Lower lobe of right lung (tissue), 2 donors: ENCODE measurements at regions not wholly inside any gene's neighbourhood (a gene's known extent, or its start where the extent isn't known, plus 50 kb on each side); places are given as distances from the start of the nearest gene placed in this dataset.

ENCODE experiments used
- ATAC-seq, 2 donors: fragments of 200-7000 bp; cut with Tn5 transposase; one replicate each; pipeline ENCODE4 v1.9.1; 2020 to 2022; ENCODE audit warnings: mild to moderate bottlenecking in 2 of 2, moderate library complexity in 2 of 2
- DNase-seq: peaks from one replicate; pipeline ENCODE4 v3.0.0-alpha.2; 2020
- H3K27ac ChIP-seq: fragments of 200-600 bp; one replicate; pipeline ENCODE4 v1.8.0; 2022
- H3K27me3 ChIP-seq: fragments of 200-600 bp; one replicate; pipeline ENCODE4 v1.8.0; 2022; ENCODE audit warnings: low read depth
- H3K36me3 ChIP-seq: fragments of 200-600 bp; one replicate; pipeline ENCODE4 v1.8.0; 2022; ENCODE audit warnings: mild to moderate bottlenecking
- H3K4me1 ChIP-seq: fragments of 200-600 bp; one replicate; pipeline ENCODE4 v1.8.0; 2022
- H3K4me3 ChIP-seq: fragments of 200-600 bp; one replicate; pipeline ENCODE4 v1.8.0; 2022; ENCODE audit warnings: mild to moderate bottlenecking
- H3K9me3 ChIP-seq: fragments of 200-600 bp; one replicate; pipeline ENCODE4 v1.8.0; 2022
- intact Hi-C: fragments of 100-400 bp; cut with DNase I; formaldehyde crosslinking; loops from one replicate; pipeline ENCODE4 v1.11.0; 2022
- TF ChIP-seq, protein P1 (sequence below): fragments of 200-600 bp; IDR thresholded peaks from one replicate; pipeline ENCODE4 v1.8.0; 2022; ENCODE audit warnings: antibody characterized with exemption, mild to moderate bottlenecking
- donor health status: DM: no; HTN: yes; CAD: no; lungs with severe emphysema.

DNA sequence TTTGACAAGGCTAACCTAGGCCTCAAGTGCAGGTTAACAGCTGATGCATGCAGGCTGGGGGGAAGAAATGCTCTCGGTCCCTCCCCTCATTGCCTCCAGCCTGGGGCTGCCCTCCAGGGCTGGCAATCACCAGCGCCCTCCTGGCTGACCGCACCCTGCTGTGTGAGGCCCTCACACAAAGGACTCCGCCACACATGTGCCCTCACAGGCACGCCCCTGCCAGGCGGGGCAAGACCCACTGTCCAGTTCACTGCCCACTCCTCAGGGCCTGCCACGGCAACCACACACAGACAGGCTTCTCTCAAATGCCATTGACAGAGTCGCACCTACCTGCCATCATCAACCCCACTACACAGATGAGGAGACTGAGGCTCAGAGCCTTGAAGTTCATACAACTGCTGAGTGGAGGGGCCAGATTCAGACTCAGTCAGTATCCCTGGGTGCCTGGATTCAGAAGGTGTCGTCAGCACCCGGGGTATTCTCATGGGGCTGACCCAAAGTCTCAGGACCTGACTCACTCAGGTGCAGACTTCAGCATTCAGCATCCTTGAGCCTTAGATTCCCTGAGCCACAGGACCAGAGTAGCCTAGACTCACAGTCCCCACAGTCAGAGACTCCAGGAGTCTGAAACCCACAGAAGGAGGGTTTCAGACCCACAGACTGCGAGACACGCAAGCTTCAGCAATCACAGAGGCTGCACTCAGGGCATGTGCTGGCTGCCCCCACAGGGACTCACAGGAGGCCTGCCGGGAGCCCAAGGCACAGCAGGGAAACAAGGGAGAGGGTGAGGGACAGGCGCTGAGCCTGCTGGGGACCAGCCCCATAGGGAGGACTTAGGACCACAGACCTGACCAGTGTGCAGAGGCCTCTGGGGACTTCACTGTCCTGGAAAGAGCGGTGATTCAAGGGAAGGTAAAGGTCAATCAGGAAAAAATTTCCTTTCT is 458.0 kb downstream of the MATN1 start:
- Histone ChIP-seq H3K27ac (no peak overlapping the region), H3K4me1 (no peaks in the 10 kb centered on the region), H3K36me3 (no peaks in the 10 kb centered on the region), H3K4me3 (no peak overlapping the region), H3K27me3 (peaks cover 10% of the 10 kb centered on the region), H3K9me3 (no peaks in the 10 kb centered on the region)
- ATAC-seq (no peak), DNase-seq (no peak)
- TF ChIP-seq, protein P1, sequence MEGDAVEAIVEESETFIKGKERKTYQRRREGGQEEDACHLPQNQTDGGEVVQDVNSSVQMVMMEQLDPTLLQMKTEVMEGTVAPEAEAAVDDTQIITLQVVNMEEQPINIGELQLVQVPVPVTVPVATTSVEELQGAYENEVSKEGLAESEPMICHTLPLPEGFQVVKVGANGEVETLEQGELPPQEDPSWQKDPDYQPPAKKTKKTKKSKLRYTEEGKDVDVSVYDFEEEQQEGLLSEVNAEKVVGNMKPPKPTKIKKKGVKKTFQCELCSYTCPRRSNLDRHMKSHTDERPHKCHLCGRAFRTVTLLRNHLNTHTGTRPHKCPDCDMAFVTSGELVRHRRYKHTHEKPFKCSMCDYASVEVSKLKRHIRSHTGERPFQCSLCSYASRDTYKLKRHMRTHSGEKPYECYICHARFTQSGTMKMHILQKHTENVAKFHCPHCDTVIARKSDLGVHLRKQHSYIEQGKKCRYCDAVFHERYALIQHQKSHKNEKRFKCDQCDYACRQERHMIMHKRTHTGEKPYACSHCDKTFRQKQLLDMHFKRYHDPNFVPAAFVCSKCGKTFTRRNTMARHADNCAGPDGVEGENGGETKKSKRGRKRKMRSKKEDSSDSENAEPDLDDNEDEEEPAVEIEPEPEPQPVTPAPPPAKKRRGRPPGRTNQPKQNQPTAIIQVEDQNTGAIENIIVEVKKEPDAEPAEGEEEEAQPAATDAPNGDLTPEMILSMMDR = no peak
- intact Hi-C loops = no loop called here

DNA sequence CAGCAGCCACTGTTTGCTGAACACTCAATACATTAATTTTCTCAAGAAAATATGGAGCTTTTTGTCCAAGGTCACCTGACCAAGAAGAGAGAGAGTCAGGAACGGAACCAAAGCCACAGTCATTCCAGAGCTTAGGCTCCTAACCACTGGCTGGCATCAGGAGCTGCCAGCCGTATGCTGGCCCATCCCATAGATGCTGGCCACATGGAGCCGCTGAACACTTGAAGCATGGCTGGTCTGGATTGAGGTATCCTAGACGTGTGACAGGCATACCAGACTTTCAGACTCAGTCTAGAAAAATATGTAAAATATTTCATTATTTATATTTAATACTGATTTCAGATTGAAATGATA is 458.7 kb downstream of the MATN1 start:
- Histone ChIP-seq H3K4me1 (no peaks in the 10 kb centered on the region), H3K27me3 (peaks cover 10% of the 10 kb centered on the region), H3K9me3 (no peaks in the 10 kb centered on the region), H3K4me3 (no peak overlapping the region), H3K36me3 (no peaks in the 10 kb centered on the region), H3K27ac (no peak overlapping the region)
- intact Hi-C loops = no loop called here
- ATAC-seq = no peak
- DNase-seq = no peak
- TF ChIP-seq, protein P1 = no peak

DNA sequence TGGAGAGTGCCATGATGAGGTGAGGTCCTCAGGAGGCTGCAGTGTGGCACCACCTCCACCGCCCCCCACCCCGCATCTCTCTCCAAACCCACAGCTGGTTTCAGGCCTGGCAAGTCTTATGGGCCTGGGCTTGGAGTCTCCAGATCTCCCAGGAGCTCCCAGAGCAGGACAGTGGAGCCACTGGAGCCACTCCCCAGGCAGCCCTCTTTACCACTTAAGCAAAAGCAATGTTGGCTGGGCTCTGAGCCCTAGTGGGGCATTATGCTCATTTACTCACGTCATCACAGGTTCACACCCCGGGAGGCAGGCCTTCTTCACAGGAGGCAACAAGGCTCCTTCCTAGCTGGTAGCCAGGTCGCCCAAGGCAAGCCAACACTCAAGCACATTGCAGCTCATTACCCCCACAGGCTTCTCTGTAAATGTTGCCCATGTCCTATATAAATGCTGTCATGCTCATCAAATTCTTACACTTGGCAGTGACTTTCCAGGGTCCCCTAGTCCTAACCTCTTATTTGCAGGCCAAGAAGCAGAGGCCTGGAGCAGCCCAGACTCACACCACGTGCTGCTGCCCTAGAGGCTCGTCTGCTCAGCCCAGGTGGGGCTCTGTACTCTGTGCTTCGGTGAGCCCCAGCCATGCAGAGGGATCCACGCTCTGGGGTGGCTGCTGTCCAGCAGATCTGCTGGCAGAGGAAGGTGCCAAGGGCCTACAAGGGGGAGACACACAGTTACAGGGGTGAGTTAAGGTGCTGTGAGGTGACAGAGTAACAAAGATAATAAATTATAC is 459.3 kb downstream of the MATN1 start:
- TF ChIP-seq, protein P1 = no peak
- H3K4me3 ChIP-seq = no peak overlapping the region
- H3K36me3 ChIP-seq = no peaks in the 10 kb centered on the region
- DNase-seq (no peak), ATAC-seq (no peak)
- intact Hi-C loops = no loop called here
- H3K4me1 ChIP-seq = no peaks in the 10 kb centered on the region
- no peak overlapping the region for H3K27ac ChIP-seq
- peaks cover 10% of the 10 kb centered on the region for H3K27me3 ChIP-seq
- no peaks in the 10 kb centered on the region for H3K9me3 ChIP-seq

DNA sequence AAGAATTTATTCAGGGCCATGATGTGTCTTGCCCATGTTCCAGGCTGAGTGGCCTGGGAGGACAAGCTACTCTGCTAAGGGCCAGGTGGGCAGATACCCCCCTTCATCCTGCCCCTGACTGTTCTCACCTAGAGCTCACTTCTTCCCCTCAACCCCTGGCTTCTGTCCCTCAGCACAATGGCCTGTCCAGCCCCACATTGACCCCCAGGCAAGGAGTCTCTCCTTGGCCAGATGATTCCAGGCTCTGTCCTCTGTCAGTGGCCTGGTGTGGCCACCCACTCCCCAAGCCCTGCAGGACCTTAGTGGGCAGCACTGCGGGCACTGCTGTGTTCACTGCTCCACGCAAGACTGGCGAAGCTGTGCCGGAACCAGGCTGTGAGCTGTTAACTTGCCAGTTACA is 460.0 kb downstream of the MATN1 start:
- no peaks in the 10 kb centered on the region for H3K4me1 ChIP-seq
- no peaks in the 10 kb centered on the region for H3K36me3 ChIP-seq
- no peak overlapping the region for H3K27ac ChIP-seq
- TF ChIP-seq, protein P1 = no peak
- DNase-seq (no peak), ATAC-seq (no peak)
- H3K27me3 ChIP-seq = peaks cover 10% of the 10 kb centered on the region
- H3K4me3 ChIP-seq = no peak overlapping the region
- H3K9me3 ChIP-seq = no peaks in the 10 kb centered on the region
- intact Hi-C loops = no loop called here

DNA sequence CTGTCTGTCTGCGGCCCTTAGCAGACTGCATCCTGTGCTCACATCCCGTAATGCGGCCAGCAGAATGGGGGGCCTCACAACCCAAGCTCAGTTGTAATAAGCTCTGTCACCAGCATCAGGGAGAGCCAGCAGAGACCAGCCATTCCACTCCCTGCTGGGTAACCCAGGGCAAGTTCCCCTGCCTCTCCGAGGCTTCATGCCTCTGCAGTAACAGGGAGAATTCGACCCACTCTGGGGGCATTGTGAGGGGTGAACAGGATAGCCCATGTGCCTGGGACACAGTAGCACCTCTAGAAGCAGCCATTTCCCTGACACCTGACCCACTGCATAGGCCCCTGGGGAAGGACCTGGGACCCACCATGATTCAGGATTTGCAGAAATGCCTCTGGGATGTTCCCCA is 461.2 kb downstream of the MATN1 start:
- Histone ChIP-seq H3K27ac (no peak overlapping the region), H3K4me1 (no peaks in the 10 kb centered on the region), H3K36me3 (no peaks in the 10 kb centered on the region), H3K9me3 (no peaks in the 10 kb centered on the region), H3K4me3 (no peak overlapping the region), H3K27me3 (peaks cover 10% of the 10 kb centered on the region)
- TF ChIP-seq, protein P1 = no peak
- ATAC-seq (no peak), DNase-seq (no peak)
- intact Hi-C loops = no loop called here
